Frontal cortex (tissue), 3 donors: ENCODE measurements at regions not wholly inside any gene's neighbourhood (a gene's known extent, or its start where the extent isn't known, plus 50 kb on each side); places are given as distances from the start of the nearest gene placed in this dataset.
"Not testable (repeated sequence)": the region's sequence is repeated elsewhere in the genome, so short reads cannot be mapped to it uniquely, and the experiment has no call there.

Experiments
- DNase-seq, 2 donors: peaks; one replicate each; pipeline ENCODE4 v3.0.0; 2012; ENCODE audit warnings: low spot score in 2 of 2
- FAIRE-seq: peaks from 2 replicates; lab custom pipeline; 2012; peaks lifted over from hg19 to GRCh38; lab: Jason Lieb, UNC
- donor health status: control.
- donor health status: control.
- donor health status: control.

GRCh38 chr2:111570300-111571114 lies 313.5 kb downstream of the ANAPC1 start:
- not testable (repeated sequence) for FAIRE-seq

GRCh38 chr2:111574803-111575202 lies 309.2 kb downstream of the ANAPC1 start:
- DNase-seq, FAIRE-seq: not testable (repeated sequence)

More at GRCh38 chr2:111570300-111571114, 313.5 kb downstream of the ANAPC1 start:
- DNase-seq, result not testable (repeated sequence)

GRCh38 chr2:111577154-111577885 lies 306.7 kb downstream of the ANAPC1 start:
- FAIRE-seq, DNase-seq: not testable (repeated sequence)

GRCh38 chr2:111579500-111580134 lies 304.4 kb downstream of the ANAPC1 start:
- not testable (repeated sequence) for FAIRE-seq

GRCh38 chr2:111580616-111581015 lies 303.4 kb downstream of the ANAPC1 start:
- FAIRE-seq, DNase-seq: not testable (repeated sequence)

More at GRCh38 chr2:111579500-111580134, 304.4 kb downstream of the ANAPC1 start:
- not testable (repeated sequence) for DNase-seq

- not testable (repeated sequence) for DNase-seq, FAIRE-seq
Observed at GRCh38 chr2:111582090-111582489, 301.9 kb downstream of the ANAPC1 start.

DNA sequence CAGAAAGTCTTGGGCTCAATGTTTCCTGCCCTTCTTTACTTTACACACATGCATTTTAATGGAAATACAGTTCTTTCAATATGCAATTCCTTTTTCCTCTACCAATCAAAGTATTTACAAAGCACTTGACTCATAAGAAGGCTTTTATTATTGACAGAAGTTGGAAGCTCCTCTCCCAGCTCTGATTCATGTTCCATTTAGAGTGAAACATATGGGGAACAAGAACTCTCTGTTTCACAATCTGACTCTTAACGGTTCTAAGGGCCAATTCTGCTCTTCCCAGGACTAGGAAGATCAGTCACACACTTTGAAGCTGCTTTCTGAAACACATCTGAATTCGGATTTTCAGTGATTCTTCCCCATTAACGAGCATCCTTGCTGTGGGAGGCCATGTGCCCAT lies 300.5 kb downstream of the ANAPC1 start:
- FAIRE-seq, DNase-seq: not testable (repeated sequence)

- FAIRE-seq, result not testable (repeated sequence)
Observed at GRCh38 chr2:111584540-111584939, 299.5 kb downstream of the ANAPC1 start.

DNA sequence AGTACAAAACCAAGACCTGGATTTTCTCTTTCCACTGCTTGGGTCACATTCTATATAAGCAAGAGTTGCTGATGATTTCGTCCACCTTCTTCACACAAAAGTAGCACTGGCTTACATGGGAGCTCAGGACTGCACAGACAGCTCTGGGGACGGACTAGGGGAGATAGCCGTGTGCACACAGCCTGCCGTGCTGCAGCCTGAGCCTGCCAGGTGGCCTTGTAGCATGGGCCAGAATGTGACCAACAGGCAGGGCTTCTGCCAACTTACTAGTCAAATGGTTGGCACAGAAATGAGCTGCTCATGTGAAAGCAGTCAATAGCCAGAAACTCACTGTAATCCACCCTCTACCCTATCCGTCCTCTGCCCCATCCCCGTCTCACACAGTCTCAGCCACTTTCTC lies 299.0 kb downstream of the ANAPC1 start:
- not testable (repeated sequence) for FAIRE-seq

More at GRCh38 chr2:111584540-111584939, 299.5 kb downstream of the ANAPC1 start:
- not testable (repeated sequence) for DNase-seq

GRCh38 chr2:111586014-111586413 lies 298.0 kb downstream of the ANAPC1 start:
- not testable (repeated sequence) for FAIRE-seq

More for the DNA sequence above, 299.0 kb downstream of the ANAPC1 start:
- DNase-seq, result not testable (repeated sequence)

DNA sequence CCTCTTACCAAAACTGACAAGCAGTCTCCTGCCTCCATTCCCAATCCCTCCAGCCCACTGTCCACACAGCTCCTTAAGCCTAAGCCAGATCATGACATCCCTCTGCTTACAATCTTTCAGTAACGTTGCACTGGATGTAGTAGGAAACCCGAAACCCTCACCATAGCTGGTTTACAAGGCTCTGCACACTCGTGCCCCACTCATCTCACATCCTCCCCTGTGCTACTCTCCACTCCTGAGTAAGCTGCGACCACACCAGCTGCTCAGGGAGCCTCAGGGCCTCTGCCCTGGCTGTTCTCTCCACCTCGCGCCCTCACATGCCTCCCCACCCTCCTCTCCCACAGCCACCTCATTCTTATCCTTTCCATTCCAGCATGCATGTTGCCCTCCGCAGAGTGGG lies 288.9 kb downstream of the ANAPC1 start:
- not testable (repeated sequence) for DNase-seq, FAIRE-seq

More at GRCh38 chr2:111586014-111586413, 298.0 kb downstream of the ANAPC1 start:
- not testable (repeated sequence) for DNase-seq

GRCh38 chr2:111596808-111597705 lies 286.9 kb downstream of the ANAPC1 start:
- not testable (repeated sequence) for DNase-seq, FAIRE-seq

DNA sequence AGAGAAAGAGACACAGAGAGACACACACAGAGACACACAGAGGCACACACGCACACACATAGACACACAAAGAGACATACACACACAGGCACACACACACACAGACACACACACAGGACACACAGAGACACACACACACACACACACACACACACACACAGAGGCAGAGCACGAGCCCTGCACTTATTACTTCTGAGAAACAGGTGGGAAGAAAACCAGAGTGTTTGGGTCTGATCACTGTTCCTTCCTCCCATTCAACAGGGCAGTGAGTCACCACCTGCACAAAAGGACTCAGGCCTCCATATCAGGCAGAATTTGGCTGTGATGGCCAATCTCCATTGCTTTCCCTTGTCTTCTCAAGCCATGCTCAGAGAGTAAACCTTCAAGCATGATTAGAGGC lies 285.0 kb downstream of the ANAPC1 start:
- DNase-seq, FAIRE-seq: not testable (repeated sequence)

DNA sequence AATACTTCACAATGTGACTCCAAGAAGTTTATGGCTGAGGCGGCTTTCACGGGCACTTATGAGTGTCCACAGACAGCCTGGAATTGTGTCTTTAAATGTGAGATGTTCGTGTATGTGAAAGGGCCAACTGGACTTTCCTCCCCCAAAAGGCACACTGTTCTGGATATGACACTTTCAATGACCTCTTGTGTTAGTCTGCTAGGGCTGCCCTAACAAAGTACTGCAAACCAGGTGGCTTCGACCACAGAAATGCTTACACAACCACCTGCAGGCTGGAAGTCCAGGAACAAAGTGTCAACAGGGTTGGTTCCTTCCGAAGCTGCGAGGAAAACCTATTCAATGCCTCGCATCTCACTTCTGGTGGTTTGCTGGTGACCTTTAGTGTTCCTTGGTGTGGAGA lies 281.7 kb downstream of the ANAPC1 start:
- DNase-seq, FAIRE-seq: not testable (repeated sequence)

DNA sequence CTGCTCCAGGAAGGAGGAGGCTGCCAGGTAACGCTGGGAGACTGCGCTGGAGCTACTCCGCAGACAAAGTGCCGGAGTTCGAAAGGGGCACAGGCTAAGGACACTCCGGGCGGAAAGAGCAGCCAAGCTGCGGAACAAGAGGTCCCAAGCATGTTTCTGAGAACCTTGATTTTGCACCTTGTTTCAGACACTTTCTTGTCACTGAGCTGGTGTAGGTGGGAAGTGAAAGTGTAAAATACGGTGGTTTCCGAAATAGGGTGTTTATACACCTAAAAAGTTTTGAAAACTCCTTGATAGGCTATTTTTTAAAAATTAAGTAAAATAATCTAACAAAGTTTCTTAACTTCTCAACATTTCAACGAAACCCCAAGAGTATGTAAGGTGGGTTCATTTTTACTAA lies 278.2 kb downstream of the ANAPC1 start:
- FAIRE-seq, DNase-seq: not testable (repeated sequence)

GRCh38 chr2:111606632-111607031 lies 277.4 kb downstream of the ANAPC1 start:
- FAIRE-seq, result not testable (repeated sequence)

GRCh38 chr2:111609146-111609844 lies 274.7 kb downstream of the ANAPC1 start:
- FAIRE-seq, DNase-seq: not testable (repeated sequence)

More at GRCh38 chr2:111606632-111607031, 277.4 kb downstream of the ANAPC1 start:
- DNase-seq, result not testable (repeated sequence)

- not testable (repeated sequence) for DNase-seq, FAIRE-seq
Observed at GRCh38 chr2:111610035-111610434, 274.0 kb downstream of the ANAPC1 start.
